Neural cell (in vitro differentiated cells): ENCODE measurements at regions not wholly inside any gene's neighbourhood (a gene's known extent, or its start where the extent isn't known, plus 50 kb on each side); places are given as distances from the start of the nearest gene placed in this dataset.
"Not testable (repeated sequence)": the region's sequence is repeated elsewhere in the genome, so short reads cannot be mapped to it uniquely, and the experiment has no call there.

Source experiments
- H2AFZ ChIP-seq: fragments of 200-600, 300-800 bp; sonication (generic), shearing (Covaris generic); 2 replicates; pipeline ENCODE4 v1.6.0; 2014; ENCODE audit warnings: low read depth, mild to moderate bottlenecking, antibody characterized with exemption, low read length, moderate library complexity
- H3F3A ChIP-seq: fragments of 200-600 bp; shearing (Covaris generic); 2 replicates; pipeline ENCODE4 v1.6.1; 2016; ENCODE audit warnings: mild to moderate bottlenecking, moderate library complexity, mixed read lengths, antibody characterized with exemption, low read length; ENCODE audit not compliant: insufficient read depth, poor library complexity, severe bottlenecking
- H3K27ac ChIP-seq: fragments of 200-600, 300-800 bp; sonication (generic), shearing (Covaris generic); 2 replicates; pipeline ENCODE4 v1.5.1; 2014; ENCODE audit warnings: mild to moderate bottlenecking, low read length, moderate library complexity
- H3K27me3 ChIP-seq: fragments of 300-800, 200-600 bp; sonication (generic), shearing (Covaris generic); 2 replicates; pipeline ENCODE4 v1.6.0; 2014; ENCODE audit warnings: mild to moderate bottlenecking, low read depth, low read length, moderate library complexity; ENCODE audit not compliant: insufficient read depth
- H3K36me3 ChIP-seq: fragments of 300-800, 200-600 bp; sonication (generic), shearing (Covaris generic); 2 replicates; pipeline ENCODE4 v1.5.1; 2014; ENCODE audit warnings: mild to moderate bottlenecking, antibody characterized with exemption, low read length, moderate library complexity; ENCODE audit not compliant: insufficient read depth
- H3K4me2 ChIP-seq: fragments of 300-800, 200-600 bp; sonication (generic), shearing (Covaris generic); 2 replicates; pipeline ENCODE4 v1.6.0; 2014; ENCODE audit warnings: mild to moderate bottlenecking, low read length
- H3K4me3 ChIP-seq: fragments of 300-800, 200-600 bp; sonication (generic), shearing (Covaris generic); 2 replicates; pipeline ENCODE4 v1.5.1; 2014; ENCODE audit warnings: mild to moderate bottlenecking, low read length, moderate library complexity
- H3K79me2 ChIP-seq: fragments of 200-600 bp; shearing (Covaris generic); replicated peaks from 2 replicates; pipeline ENCODE4 v1.6.0; 2014; ENCODE audit warnings: mild to moderate bottlenecking, low read length, moderate library complexity; ENCODE audit not compliant: insufficient read depth
- H3K9ac ChIP-seq: fragments of 300-800, 200-600 bp; sonication (generic), shearing (Covaris generic); 2 replicates; pipeline ENCODE4 v1.6.1; 2016; ENCODE audit warnings: mild to moderate bottlenecking, low read length, mixed read lengths
- H3K9me2 ChIP-seq: fragments of 200-600 bp; shearing (Covaris generic); 2 replicates; pipeline ENCODE4 v1.6.1; 2016; ENCODE audit warnings: mild to moderate bottlenecking, low read length, mixed read lengths; ENCODE audit not compliant: insufficient read depth
- H3K9me3 ChIP-seq: fragments of 200-600, 300-800 bp; sonication (generic), shearing (Covaris generic); 2 replicates; pipeline ENCODE4 v1.6.1; 2016; ENCODE audit warnings: mild to moderate bottlenecking, mixed run types, low read length, moderate library complexity, mixed read lengths
- H4K20me1 ChIP-seq: fragments of 200-600 bp; shearing (Covaris generic); 2 replicates; pipeline ENCODE4 v1.6.1; 2016; ENCODE audit warnings: mild to moderate bottlenecking, mixed run types; ENCODE audit not compliant: insufficient read depth
- EP300 ChIP-seq: fragments of 450-650 bp; conservative IDR thresholded peaks from 2 replicates; pipeline ENCODE4 v1.6.1; 2014; ENCODE audit warnings: antibody characterized with exemption, mild to moderate bottlenecking, moderate library complexity; ENCODE audit not compliant: poor library complexity, severe bottlenecking
- EZH2 ChIP-seq: fragments of 200-600, 300-800 bp; shearing (Covaris generic), sonication (generic); IDR thresholded peaks from 2 replicates; pipeline ENCODE4 v1.6.1; 2014; ENCODE audit warnings: antibody characterized with exemption, low read length, borderline replicate concordance, mild to moderate bottlenecking; ENCODE audit not compliant: insufficient read depth, poor library complexity, severe bottlenecking
- MXI1 ChIP-seq: fragments of 450-650 bp; conservative IDR thresholded peaks from 2 replicates; pipeline ENCODE4 v1.6.1; 2014; ENCODE audit warnings: antibody characterized with exemption, mild to moderate bottlenecking; ENCODE audit not compliant: poor library complexity, severe bottlenecking
- POLR2AphosphoS5 ChIP-seq: IDR thresholded peaks from 2 replicates; pipeline ENCODE4 v1.6.1; 2012
- RAD21 ChIP-seq: fragments of 450-650 bp; conservative IDR thresholded peaks from 2 replicates; pipeline ENCODE4 v1.6.1; 2014; ENCODE audit warnings: antibody characterized with exemption, mild to moderate bottlenecking, moderate library complexity
- SMC3 ChIP-seq: fragments of 450-650 bp; conservative IDR thresholded peaks from 2 replicates; pipeline ENCODE4 v1.6.1; 2014; ENCODE audit warnings: antibody characterized with exemption, mild to moderate bottlenecking, moderate library complexity; ENCODE audit not compliant: poor library complexity
- TAF1 ChIP-seq: IDR thresholded peaks from 2 replicates; pipeline ENCODE4 v1.6.1; 2012; ENCODE audit warnings: low read depth
- TF ChIP-seq, protein P1 (sequence below): IDR thresholded peaks from 2 replicates; pipeline ENCODE4 v1.6.1; 2012; ENCODE audit warnings: borderline replicate concordance
- TF ChIP-seq, protein P2 (sequence below): fragments of 450-650 bp; IDR thresholded peaks from 2 replicates; pipeline ENCODE4 v1.5.1; 2014; ENCODE audit warnings: antibody characterized with exemption, mild to moderate bottlenecking, moderate library complexity; ENCODE audit not compliant: poor library complexity, severe bottlenecking

DNA sequence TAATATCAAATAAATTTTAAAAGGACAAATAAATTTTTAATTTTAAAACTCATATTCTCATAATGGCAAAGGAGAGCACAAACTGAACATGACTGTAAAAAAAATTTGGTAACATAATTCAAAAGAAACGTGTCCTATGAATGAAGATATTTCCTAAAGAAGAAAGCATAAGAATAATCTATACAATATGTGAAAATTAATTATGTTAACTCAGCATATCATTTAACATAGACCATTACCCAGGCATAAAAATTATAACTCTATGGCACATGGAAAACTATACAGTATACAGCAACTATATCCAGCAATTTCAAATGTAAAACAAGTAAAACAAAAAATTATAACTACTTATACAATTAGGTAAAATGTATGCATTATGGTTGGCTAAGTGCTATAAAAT lies 288.1 kb downstream of the SUCLG1 start:
- Histone ChIP-seq H3K27ac (no peak overlapping the region), H3K27me3 (no peaks in the 10 kb centered on the region), H2AFZ (no peak overlapping the region), H3K36me3 (no peaks in the 10 kb centered on the region), H3K4me3 (no peak overlapping the region), H3K9me3 (no peaks in the 10 kb centered on the region), H3F3A (no peaks in the 10 kb centered on the region), H4K20me1 (no peaks in the 10 kb centered on the region), H3K9ac (no peak overlapping the region), H3K4me2 (no peak overlapping the region), H3K79me2 (no peaks in the 10 kb centered on the region), H3K9me2 (no peaks in the 10 kb centered on the region)
- TF ChIP-seq EZH2, result no peak
- TF ChIP-seq RAD21, result no peak
- no peak for TF ChIP-seq MXI1
- no peak for TF ChIP-seq TAF1
- TF ChIP-seq, protein P1, sequence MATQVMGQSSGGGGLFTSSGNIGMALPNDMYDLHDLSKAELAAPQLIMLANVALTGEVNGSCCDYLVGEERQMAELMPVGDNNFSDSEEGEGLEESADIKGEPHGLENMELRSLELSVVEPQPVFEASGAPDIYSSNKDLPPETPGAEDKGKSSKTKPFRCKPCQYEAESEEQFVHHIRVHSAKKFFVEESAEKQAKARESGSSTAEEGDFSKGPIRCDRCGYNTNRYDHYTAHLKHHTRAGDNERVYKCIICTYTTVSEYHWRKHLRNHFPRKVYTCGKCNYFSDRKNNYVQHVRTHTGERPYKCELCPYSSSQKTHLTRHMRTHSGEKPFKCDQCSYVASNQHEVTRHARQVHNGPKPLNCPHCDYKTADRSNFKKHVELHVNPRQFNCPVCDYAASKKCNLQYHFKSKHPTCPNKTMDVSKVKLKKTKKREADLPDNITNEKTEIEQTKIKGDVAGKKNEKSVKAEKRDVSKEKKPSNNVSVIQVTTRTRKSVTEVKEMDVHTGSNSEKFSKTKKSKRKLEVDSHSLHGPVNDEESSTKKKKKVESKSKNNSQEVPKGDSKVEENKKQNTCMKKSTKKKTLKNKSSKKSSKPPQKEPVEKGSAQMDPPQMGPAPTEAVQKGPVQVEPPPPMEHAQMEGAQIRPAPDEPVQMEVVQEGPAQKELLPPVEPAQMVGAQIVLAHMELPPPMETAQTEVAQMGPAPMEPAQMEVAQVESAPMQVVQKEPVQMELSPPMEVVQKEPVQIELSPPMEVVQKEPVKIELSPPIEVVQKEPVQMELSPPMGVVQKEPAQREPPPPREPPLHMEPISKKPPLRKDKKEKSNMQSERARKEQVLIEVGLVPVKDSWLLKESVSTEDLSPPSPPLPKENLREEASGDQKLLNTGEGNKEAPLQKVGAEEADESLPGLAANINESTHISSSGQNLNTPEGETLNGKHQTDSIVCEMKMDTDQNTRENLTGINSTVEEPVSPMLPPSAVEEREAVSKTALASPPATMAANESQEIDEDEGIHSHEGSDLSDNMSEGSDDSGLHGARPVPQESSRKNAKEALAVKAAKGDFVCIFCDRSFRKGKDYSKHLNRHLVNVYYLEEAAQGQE, result no peak
- TF ChIP-seq EP300, result no peak
- TF ChIP-seq, protein P2, sequence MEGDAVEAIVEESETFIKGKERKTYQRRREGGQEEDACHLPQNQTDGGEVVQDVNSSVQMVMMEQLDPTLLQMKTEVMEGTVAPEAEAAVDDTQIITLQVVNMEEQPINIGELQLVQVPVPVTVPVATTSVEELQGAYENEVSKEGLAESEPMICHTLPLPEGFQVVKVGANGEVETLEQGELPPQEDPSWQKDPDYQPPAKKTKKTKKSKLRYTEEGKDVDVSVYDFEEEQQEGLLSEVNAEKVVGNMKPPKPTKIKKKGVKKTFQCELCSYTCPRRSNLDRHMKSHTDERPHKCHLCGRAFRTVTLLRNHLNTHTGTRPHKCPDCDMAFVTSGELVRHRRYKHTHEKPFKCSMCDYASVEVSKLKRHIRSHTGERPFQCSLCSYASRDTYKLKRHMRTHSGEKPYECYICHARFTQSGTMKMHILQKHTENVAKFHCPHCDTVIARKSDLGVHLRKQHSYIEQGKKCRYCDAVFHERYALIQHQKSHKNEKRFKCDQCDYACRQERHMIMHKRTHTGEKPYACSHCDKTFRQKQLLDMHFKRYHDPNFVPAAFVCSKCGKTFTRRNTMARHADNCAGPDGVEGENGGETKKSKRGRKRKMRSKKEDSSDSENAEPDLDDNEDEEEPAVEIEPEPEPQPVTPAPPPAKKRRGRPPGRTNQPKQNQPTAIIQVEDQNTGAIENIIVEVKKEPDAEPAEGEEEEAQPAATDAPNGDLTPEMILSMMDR, result no peak
- TF ChIP-seq POLR2AphosphoS5, result no peak
- TF ChIP-seq SMC3, result no peak

DNA sequence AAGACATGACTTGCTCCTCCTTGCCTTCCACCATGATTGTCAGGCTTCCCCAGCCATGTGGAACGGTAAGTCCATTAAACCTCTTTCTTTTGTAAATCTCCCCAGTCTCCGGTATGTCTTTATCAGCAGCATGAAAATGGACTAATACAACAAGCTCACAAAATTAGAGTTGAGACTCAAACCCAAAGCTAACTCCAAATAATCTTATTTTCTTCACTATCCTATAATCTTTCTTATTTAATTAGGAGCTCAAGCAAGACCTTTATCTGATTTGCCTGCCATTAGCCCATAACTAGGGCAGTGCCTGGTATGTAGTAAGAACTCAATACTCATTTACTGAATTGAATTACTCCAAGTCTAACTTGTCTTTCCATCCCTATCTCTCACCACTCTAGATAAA lies 289.2 kb downstream of the SUCLG1 start:
- no peaks in the 10 kb centered on the region for H3K9me2 ChIP-seq
- no peak overlapping the region for H2AFZ ChIP-seq
- no peak overlapping the region for H3K9ac ChIP-seq
- no peaks in the 10 kb centered on the region for H3K27me3 ChIP-seq
- no peaks in the 10 kb centered on the region for H3K36me3 ChIP-seq
- H3K4me2 ChIP-seq, result no peak overlapping the region
- H3K27ac ChIP-seq, result no peak overlapping the region
- H3F3A ChIP-seq, result no peaks in the 10 kb centered on the region
- no peak overlapping the region for H3K4me3 ChIP-seq
- H3K9me3 ChIP-seq, result no peaks in the 10 kb centered on the region
- no peaks in the 10 kb centered on the region for H4K20me1 ChIP-seq
- H3K79me2 ChIP-seq, result no peaks in the 10 kb centered on the region
- TF ChIP-seq EZH2, result no peak
- TF ChIP-seq SMC3, result no peak
- TF ChIP-seq RAD21, result no peak
- TF ChIP-seq EP300, result no peak
- no peak for TF ChIP-seq TAF1
- no peak for TF ChIP-seq MXI1
- TF ChIP-seq, protein P2, result no peak
- TF ChIP-seq POLR2AphosphoS5, result no peak
- TF ChIP-seq, protein P1, result no peak

DNA sequence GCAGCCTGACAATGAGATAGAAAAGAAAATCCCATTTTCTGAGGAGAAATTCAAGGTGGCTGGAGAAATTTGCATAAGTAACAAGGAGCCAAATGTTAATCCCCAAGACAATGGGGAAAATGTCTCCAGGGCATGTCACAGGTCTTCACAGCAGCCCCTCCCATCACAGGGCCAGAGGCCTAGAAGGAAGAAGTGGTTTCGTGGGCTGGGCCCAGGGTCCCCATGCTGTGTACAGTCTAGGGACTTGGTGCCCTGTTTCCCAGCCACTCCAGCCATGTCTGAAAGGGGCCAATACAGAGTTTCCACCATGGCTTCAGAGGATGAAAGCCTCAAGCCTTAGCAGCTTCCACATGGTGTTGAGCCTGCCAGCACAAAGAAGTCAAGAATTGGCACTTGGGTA lies 290.5 kb downstream of the SUCLG1 start:
- not testable (repeated sequence) for H3K27me3 ChIP-seq, H3K9ac ChIP-seq, H4K20me1 ChIP-seq, H3K9me2 ChIP-seq, H3K79me2 ChIP-seq, H3F3A ChIP-seq, H3K4me2 ChIP-seq, H3K27ac ChIP-seq, H2AFZ ChIP-seq, H3K4me3 ChIP-seq, H3K9me3 ChIP-seq, H3K36me3 ChIP-seq
